CD4-positive, alpha-beta T cell treated with Interleukin-1 beta for 1 hour (primary cell): ENCODE measurements at regions not wholly inside any gene's neighbourhood (a gene's known extent, or its start where the extent isn't known, plus 50 kb on each side); places are given as distances from the start of the nearest gene placed in this dataset.
"Not testable (repeated sequence)": the region's sequence is repeated elsewhere in the genome, so short reads cannot be mapped to it uniquely, and the experiment has no call there.

Experiments used
- DNase-seq, 2 donors: peaks; one replicate each; pipeline ENCODE4 v3.0.0-alpha.2; 2020 to 2022

DNA sequence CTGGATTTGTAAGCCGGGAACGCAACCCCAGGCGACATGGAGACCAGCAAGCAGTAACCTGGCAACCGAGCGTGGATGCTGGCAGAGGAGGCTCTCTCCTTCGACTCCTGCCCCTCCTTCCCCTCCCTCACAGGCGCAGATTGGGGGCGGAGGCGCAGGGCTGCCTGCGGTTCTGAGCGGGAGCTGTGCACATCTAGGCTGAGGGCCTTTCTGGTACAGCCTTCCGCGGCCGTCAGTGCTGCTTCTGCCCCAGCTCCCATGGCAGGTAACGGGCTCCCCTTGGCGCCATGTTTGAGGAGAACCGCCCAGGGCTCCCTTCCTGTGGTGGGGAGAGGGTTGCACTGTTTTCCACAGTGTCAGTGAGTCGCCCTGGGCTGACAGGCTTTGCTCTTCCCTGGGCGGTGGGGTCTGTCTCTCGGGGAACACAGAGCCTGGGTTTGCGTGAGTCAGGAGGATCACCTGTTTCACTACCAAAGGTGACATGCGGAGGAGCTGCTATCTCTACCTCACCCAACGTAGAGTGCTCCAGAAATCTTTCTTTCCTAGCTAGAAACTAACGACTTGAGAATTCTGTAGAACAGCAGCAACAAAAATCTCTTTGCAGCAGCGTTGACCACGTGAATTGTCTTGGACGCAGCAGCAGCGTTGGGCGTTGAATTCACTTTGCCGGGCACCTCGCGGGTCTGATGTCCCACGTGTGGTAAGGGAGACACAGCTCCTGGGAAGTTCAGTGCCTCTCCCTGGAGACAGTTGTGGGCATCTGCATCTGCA lies 154.8 kb upstream of the COBL start:
- no peak for DNase-seq

GRCh38 chr7:51467384-51468017 lies 150.9 kb upstream of the COBL start:
- peak; percentile 4 to 14 for DNase-seq

DNA sequence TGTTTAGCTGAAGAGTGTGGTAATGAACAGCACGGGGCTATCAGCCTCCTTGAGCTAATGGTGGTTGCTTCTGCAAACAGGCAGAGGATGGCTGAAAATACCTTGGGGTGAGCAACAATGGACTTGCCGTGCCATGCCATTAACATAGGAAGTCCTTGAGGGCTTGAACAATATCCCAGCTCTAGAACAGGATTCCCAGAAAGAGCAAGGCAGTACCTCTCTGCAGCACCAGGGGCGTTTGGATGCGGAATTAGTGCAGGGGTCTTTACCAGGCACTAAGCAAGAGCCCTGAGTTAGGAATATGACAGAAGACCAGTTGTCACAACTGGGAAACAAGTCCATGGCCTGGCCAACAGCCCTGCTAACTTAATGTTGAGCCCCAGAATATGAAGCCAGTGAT lies 143.2 kb upstream of the COBL start:
- DNase-seq: no peak

GRCh38 chr7:51458693-51459092 lies 142.1 kb upstream of the COBL start:
- DNase-seq: no peak

DNA sequence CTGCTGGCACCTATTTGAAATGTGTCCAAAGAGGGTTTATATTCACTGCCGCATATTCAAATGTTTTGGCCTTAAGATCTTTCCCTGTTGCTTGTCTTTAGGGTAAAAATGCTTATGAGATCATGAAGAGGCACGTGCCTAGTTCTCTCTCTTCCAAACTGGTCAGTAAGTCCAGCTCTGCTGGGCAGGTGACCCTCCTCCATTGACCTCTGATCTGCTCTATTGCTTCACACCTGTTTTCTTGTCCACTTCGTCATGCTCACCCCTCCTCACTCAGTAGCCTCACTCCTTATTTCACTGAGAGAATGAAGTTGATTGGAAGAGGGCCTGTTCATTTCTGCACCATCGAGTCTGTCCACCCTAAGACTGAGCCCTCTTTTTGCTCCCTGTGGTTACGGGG lies 140.5 kb upstream of the COBL start:
- no peak for DNase-seq

DNA sequence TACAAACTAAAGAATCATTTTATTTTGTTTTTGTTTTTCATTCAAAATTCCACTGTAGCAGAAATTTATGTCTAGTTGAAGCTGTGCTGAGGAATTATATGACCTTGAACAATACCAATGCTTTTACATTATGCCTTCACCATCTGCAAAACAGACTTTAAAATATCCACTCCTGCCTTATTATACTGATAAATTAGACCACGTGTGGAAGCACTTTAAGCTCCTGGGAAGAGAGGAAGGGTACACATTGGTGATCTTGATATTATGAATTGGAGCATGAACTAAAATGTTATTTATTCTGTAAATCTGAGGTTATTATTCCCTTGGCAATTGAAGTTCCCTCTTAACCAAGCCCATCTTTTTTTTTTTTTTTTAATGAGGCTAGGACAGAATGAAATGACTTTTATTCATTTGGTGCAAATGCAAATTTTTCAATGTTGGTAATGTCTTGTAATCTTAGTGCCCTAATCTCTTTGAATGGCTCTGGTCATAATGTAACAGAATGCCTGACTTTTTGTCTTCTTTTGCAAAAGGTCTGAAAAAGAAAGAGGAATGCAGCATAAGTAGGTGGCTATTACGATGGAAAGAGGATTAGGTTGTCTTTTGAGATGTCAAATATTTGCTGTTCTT lies 139.9 kb upstream of the COBL start:
- no peak for DNase-seq

GRCh38 chr7:51455948-51456347 lies 139.3 kb upstream of the COBL start:
- no peak for DNase-seq

DNA sequence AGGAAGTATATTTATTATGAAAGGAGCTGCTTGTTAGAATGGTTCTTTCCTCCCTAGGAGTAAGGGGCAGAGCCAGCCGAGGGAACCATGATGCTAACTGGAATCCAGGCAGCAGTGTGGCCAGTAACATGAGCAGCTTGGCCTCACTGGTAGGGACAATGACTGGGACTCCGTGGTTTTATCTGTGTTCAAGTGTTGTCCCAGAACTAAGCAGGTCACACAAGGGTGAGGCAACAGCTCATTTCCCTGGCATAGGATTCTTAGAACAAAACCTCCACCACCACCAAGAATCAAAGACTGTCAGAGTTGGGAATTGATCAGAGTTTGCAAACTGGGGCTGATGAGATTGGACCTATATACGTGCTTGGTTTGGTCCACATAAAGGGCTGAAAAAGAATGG lies 138.9 kb upstream of the COBL start:
- DNase-seq: no peak

- no peak for DNase-seq
These were observed 138.5 kb upstream of the COBL start for GRCh38 chr7:51455086-51455485.

DNA sequence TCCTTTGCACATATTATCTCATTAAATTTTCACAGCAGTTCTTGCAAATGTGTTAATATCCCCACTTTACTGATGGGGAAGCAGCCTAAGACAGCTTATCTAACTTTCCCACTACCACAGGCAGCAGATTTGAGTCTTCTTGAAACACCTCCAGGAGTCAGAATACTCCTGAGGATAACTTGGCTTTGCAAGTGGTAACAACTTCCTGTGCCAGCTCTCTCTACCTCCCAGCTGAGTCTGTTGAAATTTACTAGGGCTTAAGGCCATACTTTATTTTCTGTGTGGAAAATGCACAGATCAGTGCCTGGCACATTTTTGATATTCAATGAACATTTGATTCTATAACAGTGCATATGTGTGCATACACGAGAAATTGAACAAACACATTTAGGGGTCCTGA lies 136.1 kb upstream of the COBL start:
- no peak for DNase-seq

DNA sequence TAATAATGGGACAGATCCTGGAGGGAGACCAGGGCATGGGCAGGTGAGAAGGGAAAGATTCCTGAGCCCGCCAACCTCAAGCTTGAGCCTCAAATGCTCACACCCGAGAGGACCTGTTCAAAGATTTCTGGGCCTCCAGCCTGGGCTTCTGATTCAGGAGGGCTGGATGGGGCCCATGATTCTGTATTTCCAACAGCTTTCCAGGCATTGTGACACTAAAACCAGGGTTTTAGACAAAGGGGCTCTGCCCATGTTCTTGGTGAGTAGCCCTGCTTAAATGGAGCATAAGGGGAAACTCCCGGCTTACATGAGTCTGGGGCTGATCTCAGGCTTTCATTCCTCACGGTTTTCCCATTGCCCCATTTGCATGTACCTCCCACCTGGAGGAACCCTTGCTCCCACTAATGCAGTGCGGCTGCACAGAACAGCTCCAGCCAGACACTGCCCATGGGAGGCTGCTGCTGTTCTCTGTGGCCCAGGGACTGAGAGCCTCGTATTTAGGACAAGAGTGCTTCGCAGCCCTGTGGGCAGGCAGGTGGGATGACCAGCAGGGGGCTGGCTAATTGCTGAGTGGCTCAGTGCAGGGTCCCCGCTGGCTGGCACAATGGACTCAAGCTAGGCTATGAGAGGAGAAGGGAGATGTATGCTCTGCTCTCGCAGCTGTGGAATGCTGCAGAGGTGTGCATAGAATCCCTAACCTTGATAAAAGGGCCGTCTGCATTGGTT lies 135.3 kb upstream of the COBL start:
- DNase-seq: no peak

GRCh38 chr7:51450541-51450940 lies 133.9 kb upstream of the COBL start:
- DNase-seq: no peak

GRCh38 chr7:51446785-51447184 lies 130.2 kb upstream of the COBL start:
- DNase-seq: no peak

- DNase-seq: no peak
These were observed 129.7 kb upstream of the COBL start for GRCh38 chr7:51446356-51446755.

GRCh38 chr7:51444936-51445335 lies 128.3 kb upstream of the COBL start:
- DNase-seq: no peak

DNA sequence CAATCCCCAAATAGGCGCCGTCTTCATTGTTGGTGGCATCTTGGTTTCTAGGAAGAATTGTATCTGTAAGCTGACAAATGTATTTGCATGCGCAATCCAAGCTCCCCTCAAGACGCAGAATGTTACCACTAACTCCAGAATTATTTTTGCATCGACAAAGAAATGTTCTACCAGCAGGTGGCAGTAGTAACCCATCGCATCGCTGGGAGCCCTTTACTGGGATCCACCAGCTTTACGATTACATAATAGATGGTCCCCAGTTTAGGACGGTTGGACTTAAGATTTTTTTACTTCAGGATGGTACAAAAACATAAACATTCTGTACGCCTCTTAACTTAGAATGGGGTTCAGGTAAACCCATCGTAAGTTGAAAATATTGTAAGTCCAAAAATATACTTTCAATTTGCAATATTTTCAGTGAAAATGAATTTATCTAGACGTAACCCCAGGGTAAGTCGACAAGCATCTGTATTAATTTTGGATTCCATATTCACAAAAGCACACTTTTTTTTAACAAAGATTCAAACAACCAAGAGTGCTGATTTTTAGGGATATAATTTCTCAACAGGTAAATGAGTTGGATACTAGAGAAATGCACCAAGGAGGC lies 114.0 kb upstream of the COBL start:
- peak in 1 of 2 donors; percentile 37 for DNase-seq

DNA sequence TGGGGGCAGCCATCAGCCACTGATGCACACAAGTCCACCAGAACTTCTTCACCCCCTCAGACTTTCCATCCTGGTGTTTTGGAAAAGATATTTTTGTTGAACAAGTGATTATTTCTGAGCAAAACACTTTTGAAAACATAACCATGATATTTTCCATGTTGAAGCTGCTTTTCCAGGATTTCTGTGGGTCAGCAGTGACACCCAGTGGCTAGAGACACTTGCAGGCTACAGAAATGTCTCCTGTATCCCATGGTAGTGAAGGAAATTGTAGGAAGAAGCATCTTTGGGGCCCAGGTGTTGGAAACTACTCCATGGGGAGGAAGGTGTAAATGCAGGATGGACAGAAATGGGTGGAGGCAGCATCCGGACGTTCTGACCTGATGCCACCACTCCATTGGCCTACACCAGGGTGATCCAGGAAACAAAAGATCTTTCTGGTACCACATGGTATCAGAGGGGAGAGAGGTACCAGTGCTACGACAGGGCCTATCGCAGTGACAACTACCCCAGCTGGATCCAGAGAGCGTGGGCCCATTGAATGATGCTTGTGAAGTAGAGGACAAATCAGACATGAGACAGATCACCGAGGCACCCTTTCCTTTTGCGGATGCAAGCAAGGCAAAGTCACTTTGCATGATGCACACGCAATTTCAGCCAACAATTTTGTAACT lies 111.7 kb upstream of the COBL start:
- DNase-seq: no peak

DNA sequence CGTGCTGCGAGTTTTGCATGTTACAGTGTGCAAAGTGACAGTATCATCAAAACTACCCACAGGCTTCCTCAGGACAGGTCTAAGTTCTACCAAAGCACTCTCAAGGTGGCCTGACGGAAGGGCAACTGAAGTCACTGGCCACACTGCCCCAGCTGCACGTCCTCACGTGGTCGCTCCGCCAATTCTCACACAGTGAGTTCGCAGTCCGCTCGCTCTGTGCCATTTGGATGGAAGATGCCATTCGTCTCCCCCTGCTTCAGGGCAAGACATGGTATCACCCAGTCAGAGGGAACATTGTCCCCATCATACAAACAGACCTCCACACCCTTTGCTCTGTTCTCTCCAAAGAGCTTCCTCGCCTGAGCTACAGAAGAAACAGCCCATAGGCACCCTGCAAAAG lies 109.6 kb upstream of the COBL start:
- no peak for DNase-seq

GRCh38 chr7:51409934-51410333 lies 93.3 kb upstream of the COBL start:
- not testable (repeated sequence) for DNase-seq

DNA sequence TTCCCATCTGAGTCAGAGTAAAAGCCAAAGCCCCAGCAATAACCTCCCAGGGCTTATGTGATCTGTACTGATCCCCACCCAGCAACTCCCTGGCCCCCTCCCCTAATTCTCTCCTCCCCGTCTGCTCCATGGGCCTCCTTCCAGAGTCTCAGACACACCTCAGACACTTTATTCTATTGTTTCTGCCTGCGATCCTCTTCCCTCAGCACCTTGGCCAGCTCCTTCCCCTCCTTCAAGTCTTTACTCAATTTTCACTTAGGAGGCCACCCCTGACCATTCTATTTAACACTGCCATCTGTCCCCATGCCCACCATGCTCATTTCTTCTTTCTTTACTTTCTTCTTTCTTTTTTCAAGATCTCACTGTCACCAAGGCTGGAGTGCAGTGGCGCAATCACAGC lies 81.0 kb upstream of the COBL start:
- DNase-seq: not testable (repeated sequence)

- not testable (repeated sequence) for DNase-seq
These were observed 76.4 kb upstream of the COBL start for GRCh38 chr7:51393003-51393402.

DNA sequence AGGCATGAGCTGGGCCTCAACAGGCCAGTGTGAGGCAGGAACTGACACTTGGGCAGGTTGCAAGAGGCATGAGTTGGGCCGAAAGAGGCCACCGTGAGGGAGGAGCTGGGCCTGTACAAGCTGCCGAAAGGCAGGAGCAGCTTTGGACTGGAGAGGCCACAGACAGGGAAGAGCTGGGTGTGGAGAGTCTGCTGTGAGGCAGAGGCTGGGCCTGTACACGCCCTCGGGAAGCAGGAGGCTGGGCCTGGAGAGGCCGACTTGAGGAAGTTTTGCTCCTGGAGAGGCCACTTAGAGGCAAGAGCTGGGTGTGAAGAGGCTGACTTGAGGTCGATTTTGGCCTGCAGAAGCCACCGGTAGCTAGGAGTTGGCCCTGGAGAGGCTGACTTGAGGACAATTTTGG lies 73.3 kb upstream of the COBL start:
- not testable (repeated sequence) for DNase-seq
